CD14-positive monocyte (primary cell): ENCODE measurements at regions not wholly inside any gene's neighbourhood (a gene's known extent, or its start where the extent isn't known, plus 50 kb on each side); places are given as distances from the start of the nearest gene placed in this dataset.

ENCODE experiments used
- DNase-seq, 3 donors: peaks; one replicate each; pipeline ENCODE4 v3.0.0-alpha.2; 2011 to 2022
- H2AFZ ChIP-seq: 2 replicates; pipeline ENCODE4 v1.6.0; 2012; ENCODE audit warnings: mild to moderate bottlenecking, low read depth, low read length, inconsistent platforms; ENCODE audit not compliant: insufficient read depth, poor library complexity, severe bottlenecking
- H3K27ac ChIP-seq, 2 donors: 1 replicate in 1 of 2; 2 replicates in 1 of 2; pipeline ENCODE4 v1.5.1; 2012 to 2013; ENCODE audit warnings: low read length in 2 of 2, control low read depth in 1 of 2, inconsistent platforms in 1 of 2, low read depth in 1 of 2, mild to moderate bottlenecking in 1 of 2
- H3K27me3 ChIP-seq, 2 donors: one replicate each; pipeline versions ENCODE4 v1.6.0 to v1.6.1; 2011 to 2013; ENCODE audit warnings: low read length in 2 of 2; ENCODE audit not compliant: control insufficient read depth in 2 of 2, insufficient read depth in 2 of 2
- H3K36me3 ChIP-seq, 2 donors: replicated peaks in 1 of 2; 1 replicate in 1 of 2; 2 replicates in 1 of 2; pipeline versions ENCODE4 v1.5.1 to v1.6.1; 2012 to 2013; ENCODE audit warnings: low read length in 2 of 2, control low read depth in 1 of 2, inconsistent platforms in 1 of 2, mild to moderate bottlenecking in 1 of 2; ENCODE audit not compliant: insufficient read depth in 2 of 2, control insufficient read depth in 1 of 2
- H3K4me1 ChIP-seq, 2 donors: 1 replicate in 1 of 2; 2 replicates in 1 of 2; pipeline versions ENCODE4 v1.5.1 to v1.6.1; 2012 to 2013; ENCODE audit warnings: low read length in 2 of 2, control low read depth in 1 of 2, inconsistent platforms in 1 of 2, mild to moderate bottlenecking in 1 of 2, moderate library complexity in 1 of 2; ENCODE audit not compliant: insufficient read depth in 2 of 2, control insufficient read depth in 1 of 2
- H3K4me2 ChIP-seq: replicated peaks from 2 replicates; pipeline ENCODE3; 2012; ENCODE audit warnings: low read length, moderate library complexity, mild to moderate bottlenecking; ENCODE audit not compliant: poor library complexity, severe bottlenecking; ENCODE audit errors: extremely low read depth
- H3K4me3 ChIP-seq, 3 experiments: fragments of 200-600 bp in 1 of 3; sonication (generic) in 1 of 3; replicated peaks in 1 of 3; 1 replicate in 2 of 3; 2 replicates in 1 of 3; pipeline ENCODE4 v1.5.1; 2011 to 2013; ENCODE audit warnings: low read length in 3 of 3, mild to moderate bottlenecking in 3 of 3, control low read depth in 2 of 3, low read depth in 2 of 3, inconsistent platforms in 1 of 3, moderate library complexity in 1 of 3
- H3K79me2 ChIP-seq: 2 replicates; pipeline ENCODE4 v1.6.0; 2012; ENCODE audit warnings: mild to moderate bottlenecking, control low read depth, inconsistent platforms, low read length, moderate library complexity; ENCODE audit not compliant: insufficient read depth
- H3K9ac ChIP-seq: 2 replicates; pipeline ENCODE4 v1.6.0; 2017; ENCODE audit warnings: low read length, mild to moderate bottlenecking; ENCODE audit not compliant: insufficient read depth, poor library complexity, severe bottlenecking
- H3K9me3 ChIP-seq, 2 donors: replicated peaks in 1 of 2; 1 replicate in 1 of 2; 2 replicates in 1 of 2; pipeline versions ENCODE4 v1.5.1 to v1.6.1; 2012 to 2013; ENCODE audit warnings: low read length in 2 of 2, control low read depth in 1 of 2; ENCODE audit not compliant: control insufficient read depth in 1 of 2, insufficient read depth in 1 of 2
- H4K20me1 ChIP-seq: 2 replicates; pipeline ENCODE4 v1.6.0; 2012; ENCODE audit warnings: mild to moderate bottlenecking, low read length, control low read depth, moderate library complexity; ENCODE audit not compliant: insufficient read depth
- H3K27ac Mint-ChIP-seq, 7 donors: one replicate each; pipeline ENCODE4 v1.8.0; 2020; ENCODE audit warnings: mild to moderate bottlenecking in 7 of 7, mixed read lengths in 7 of 7, moderate library complexity in 6 of 7, inconsistent platforms in 2 of 7
- H3K27me3 Mint-ChIP-seq, 3 donors: one replicate each; pipeline ENCODE4 v1.8.0; 2021 to 2022; ENCODE audit warnings: low read depth in 3 of 3, mild to moderate bottlenecking in 3 of 3, mixed read lengths in 3 of 3, moderate library complexity in 3 of 3, inconsistent platforms in 1 of 3
- H3K36me3 Mint-ChIP-seq, 2 donors: one replicate each; pipeline ENCODE4 v1.8.0; 2020; ENCODE audit warnings: mixed read lengths in 2 of 2, inconsistent platforms in 1 of 2, mild to moderate bottlenecking in 1 of 2
- H3K4me1 Mint-ChIP-seq: one replicate; pipeline ENCODE4 v1.8.0; 2020; ENCODE audit warnings: mild to moderate bottlenecking, mixed read lengths
- H3K4me3 Mint-ChIP-seq, 2 donors: one replicate each; pipeline ENCODE4 v1.8.0; 2020; ENCODE audit warnings: mild to moderate bottlenecking in 2 of 2, mixed read lengths in 2 of 2, moderate library complexity in 1 of 2
- H3K9me3 Mint-ChIP-seq, 7 donors: one replicate each; pipeline ENCODE4 v1.8.0; 2020 to 2022; ENCODE audit warnings: mixed read lengths in 7 of 7, mild to moderate bottlenecking in 6 of 7, moderate library complexity in 6 of 7, inconsistent platforms in 2 of 7
- CTCF ChIP-seq: fragments of 200-600 bp; IDR thresholded peaks from one replicate; pipeline ENCODE4 v1.8.0; 2022; ENCODE audit warnings: antibody characterized with exemption, mild to moderate bottlenecking
- WGBS: methylation state at CpG from one replicate; pipeline ENCODE4 v1.1.5; 2013; ENCODE audit warnings: missing lambda C conversion rate; ENCODE audit not compliant: insufficient coverage; 5-methylcytosine and 5-hydroxymethylcytosine counted together
- intact Hi-C, 2 donors: fragments of 100-400 bp; cut with micrococcal nuclease; formaldehyde crosslinking; loops; one replicate each; pipeline versions ENCODE4 v1.15.0 to v1.15.1; 2023

DNA sequence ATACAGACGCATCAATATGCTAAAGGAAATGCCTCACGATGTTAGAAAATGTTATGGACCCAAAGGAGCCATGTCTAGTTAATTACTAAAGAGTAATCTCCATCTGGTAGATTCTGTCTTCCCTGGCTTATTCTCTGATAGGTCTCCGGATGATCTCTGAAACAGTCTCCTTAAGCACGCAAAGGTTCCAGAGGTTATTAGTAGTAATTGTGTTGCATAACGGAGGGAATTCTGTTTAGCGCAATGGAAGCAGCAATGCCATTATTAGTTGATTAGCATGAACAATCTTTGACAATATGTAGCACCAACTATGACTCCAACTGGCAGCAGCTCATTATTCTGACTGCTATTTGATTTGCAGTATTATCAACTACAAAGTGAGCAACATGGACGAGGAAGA is 952.5 kb upstream of the SEMA6D start:
- intact Hi-C loops, result no loop called here
- peaks cover 6 to 19% (median 12%) of the 10 kb centered on the region in 7 donors for H3K9me3 Mint-ChIP-seq

GRCh38 chr15:46766021-46766420 is 951.3 kb upstream of the SEMA6D start:
- H3K9ac ChIP-seq, result no peak overlapping the region
- peaks cover 6 to 21% (median 13%) of the 10 kb centered on the region in 7 donors for H3K9me3 Mint-ChIP-seq
- H4K20me1 ChIP-seq, result no peaks in the 10 kb centered on the region
- H3K4me3 Mint-ChIP-seq, result no peak overlapping the region
- no peak overlapping the region for H2AFZ ChIP-seq
- no peaks in the 10 kb centered on the region for H3K36me3 Mint-ChIP-seq
- no peak for TF ChIP-seq CTCF
- no peak overlapping the region for H3K27ac ChIP-seq
- 22% methylated on average over 1 of the region's 2 CpGs for WGBS
- H3K4me1 Mint-ChIP-seq, result no peaks in the 10 kb centered on the region
- H3K36me3 ChIP-seq, result no peaks in the 10 kb centered on the region
- H3K79me2 ChIP-seq, result no peaks in the 10 kb centered on the region
- no peaks in the 10 kb centered on the region for H3K27me3 ChIP-seq
- no peaks in the 10 kb centered on the region for H3K27me3 Mint-ChIP-seq
- H3K27ac Mint-ChIP-seq, result no peak overlapping the region
- intact Hi-C loops, result no loop called here
- no peak for DNase-seq
- no peaks in the 10 kb centered on the region for H3K4me1 ChIP-seq
- H3K9me3 ChIP-seq, result peaks cover 11 to 23% of the 10 kb centered on the region in 2 donors
- no peak overlapping the region for H3K4me3 ChIP-seq
- no peak overlapping the region for H3K4me2 ChIP-seq

More for the DNA sequence above, 952.5 kb upstream of the SEMA6D start:
- Histone ChIP-seq H3K4me3 (no peak overlapping the region), H3K9ac (no peak overlapping the region), H3K9me3 (peaks cover 11 to 23% of the 10 kb centered on the region in 2 donors), H3K4me2 (no peak overlapping the region), H3K36me3 (no peaks in the 10 kb centered on the region), H4K20me1 (no peaks in the 10 kb centered on the region), H3K27ac (no peak overlapping the region), H3K4me1 (no peaks in the 10 kb centered on the region), H3K79me2 (no peaks in the 10 kb centered on the region), H2AFZ (no peak overlapping the region), H3K27me3 (no peaks in the 10 kb centered on the region)
- Mint-ChIP-seq H3K36me3 (no peaks in the 10 kb centered on the region), H3K27me3 (no peaks in the 10 kb centered on the region), H3K27ac (no peak overlapping the region), H3K4me1 (no peaks in the 10 kb centered on the region), H3K4me3 (no peak overlapping the region)
- 95% methylated on average over 4 of the region's 7 CpGs for WGBS
- DNase-seq, result no peak
- TF ChIP-seq CTCF, result no peak
